ENCODE measurements at regions not wholly inside any gene's neighbourhood (a gene's known extent, or its start where the extent isn't known, plus 50 kb on each side); places are given as distances from the start of the nearest gene placed in this dataset.

DNA sequence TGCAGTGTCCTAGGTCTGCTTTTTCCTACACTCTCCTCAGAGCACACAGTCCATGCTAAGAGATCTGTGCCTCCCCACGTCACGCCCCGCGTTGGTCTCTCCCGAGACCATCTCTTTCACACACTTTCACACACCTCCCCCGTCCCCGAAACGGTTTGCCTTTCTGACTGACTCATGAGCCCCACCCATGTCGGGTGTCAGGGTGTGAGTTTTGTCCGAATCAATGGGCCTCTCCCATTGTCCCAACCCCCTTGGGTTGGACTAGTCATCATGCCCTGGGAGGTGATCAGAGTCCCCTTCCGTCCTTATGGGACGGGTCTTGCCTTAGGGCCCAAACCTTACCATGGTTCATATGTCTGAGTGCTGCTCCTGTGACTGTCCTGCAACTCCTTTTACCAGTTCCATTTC, 214.0 kb upstream of the HTR2A start:
- TF ChIP-seq, protein P1, sequence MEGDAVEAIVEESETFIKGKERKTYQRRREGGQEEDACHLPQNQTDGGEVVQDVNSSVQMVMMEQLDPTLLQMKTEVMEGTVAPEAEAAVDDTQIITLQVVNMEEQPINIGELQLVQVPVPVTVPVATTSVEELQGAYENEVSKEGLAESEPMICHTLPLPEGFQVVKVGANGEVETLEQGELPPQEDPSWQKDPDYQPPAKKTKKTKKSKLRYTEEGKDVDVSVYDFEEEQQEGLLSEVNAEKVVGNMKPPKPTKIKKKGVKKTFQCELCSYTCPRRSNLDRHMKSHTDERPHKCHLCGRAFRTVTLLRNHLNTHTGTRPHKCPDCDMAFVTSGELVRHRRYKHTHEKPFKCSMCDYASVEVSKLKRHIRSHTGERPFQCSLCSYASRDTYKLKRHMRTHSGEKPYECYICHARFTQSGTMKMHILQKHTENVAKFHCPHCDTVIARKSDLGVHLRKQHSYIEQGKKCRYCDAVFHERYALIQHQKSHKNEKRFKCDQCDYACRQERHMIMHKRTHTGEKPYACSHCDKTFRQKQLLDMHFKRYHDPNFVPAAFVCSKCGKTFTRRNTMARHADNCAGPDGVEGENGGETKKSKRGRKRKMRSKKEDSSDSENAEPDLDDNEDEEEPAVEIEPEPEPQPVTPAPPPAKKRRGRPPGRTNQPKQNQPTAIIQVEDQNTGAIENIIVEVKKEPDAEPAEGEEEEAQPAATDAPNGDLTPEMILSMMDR (IDR thresholded peaks at IDR 0.05), result no peak
- TF ChIP-seq POLR2A (IDR thresholded peaks at IDR 0.05), result no peak

All from adrenal gland (tissue), 5 donors.